T-helper 1 cell treated with Interleukin-12 subunit alpha and Interleukin-12 subunit beta and Interleukin-4 antibody, amounts not matched to agents 30 ng/mL and 1 ng/mL, for 36 hours (primary cell): ENCODE measurements at regions not wholly inside any gene's neighbourhood (a gene's known extent, or its start where the extent isn't known, plus 50 kb on each side); places are given as distances from the start of the nearest gene placed in this dataset.
"Not testable (repeated sequence)": the region's sequence is repeated elsewhere in the genome, so short reads cannot be mapped to it uniquely, and the experiment has no call there.

ENCODE experiments used
- intact Hi-C: fragments of 100-400 bp; cut with micrococcal nuclease; formaldehyde crosslinking; loops from one replicate; pipeline ENCODE4 v1.15.1; 2024

DNA sequence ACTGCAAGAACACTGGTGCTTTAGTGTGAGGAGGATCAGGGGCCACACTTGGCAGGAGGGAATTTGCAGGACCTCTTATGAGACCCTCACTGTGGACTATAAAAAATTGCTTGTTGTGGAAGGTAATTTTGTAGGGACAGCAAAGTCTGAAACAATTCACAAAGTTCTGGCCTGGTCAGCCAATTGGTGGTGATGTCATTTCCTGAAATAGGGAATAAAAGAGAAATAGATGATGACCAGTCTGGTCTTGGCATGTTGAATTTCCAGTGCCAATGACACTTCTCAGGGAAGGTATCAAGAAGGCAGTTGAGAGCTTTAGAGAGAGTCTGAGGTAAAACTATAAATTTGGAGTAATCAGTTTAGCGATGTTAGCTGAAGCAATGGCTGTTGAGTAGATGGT lies 129.3 kb upstream of the LMNTD1 start:
- intact Hi-C loops, result no loop called here

DNA sequence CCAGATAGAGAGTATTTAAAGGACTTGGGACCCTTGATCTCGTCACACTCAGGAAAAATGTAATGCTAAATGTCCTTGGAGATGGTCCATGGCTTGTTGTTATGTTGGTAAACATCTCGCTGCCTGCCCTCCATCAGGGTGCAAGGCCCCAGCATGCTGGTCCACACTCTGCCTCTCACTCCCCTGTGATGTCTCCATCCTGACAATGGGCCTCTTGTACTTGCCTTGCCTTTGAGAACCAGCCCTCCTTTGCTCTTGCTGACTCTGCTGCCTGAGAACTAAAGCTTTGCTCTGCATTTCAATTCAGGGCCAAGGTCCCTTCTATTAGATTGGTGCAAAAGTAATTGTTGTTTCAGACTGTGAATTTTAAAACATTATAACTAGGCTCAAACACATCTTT lies 131.0 kb upstream of the LMNTD1 start:
- intact Hi-C loops, result no loop called here

DNA sequence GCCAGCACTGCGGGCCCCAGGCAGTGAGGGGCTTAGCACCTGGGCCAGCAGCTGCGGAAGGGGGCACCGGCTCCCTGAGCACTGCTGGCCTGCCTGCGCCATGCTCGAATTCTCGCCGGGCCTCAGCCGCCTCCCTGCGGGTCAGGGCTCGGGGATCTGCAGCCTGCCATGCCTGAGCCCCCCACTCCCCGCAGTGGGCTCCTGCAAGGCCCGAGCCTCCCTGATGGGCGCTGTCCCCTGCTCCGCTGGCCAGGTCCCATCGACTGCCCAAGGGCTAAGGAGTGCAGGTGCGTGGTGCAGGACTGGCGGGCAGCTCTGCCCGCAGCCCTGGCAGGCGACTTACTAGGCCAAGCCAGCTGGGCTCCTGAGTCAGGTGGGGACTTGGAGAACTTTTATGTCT lies 133.3 kb upstream of the LMNTD1 start:
- intact Hi-C loops, result no loop called here

DNA sequence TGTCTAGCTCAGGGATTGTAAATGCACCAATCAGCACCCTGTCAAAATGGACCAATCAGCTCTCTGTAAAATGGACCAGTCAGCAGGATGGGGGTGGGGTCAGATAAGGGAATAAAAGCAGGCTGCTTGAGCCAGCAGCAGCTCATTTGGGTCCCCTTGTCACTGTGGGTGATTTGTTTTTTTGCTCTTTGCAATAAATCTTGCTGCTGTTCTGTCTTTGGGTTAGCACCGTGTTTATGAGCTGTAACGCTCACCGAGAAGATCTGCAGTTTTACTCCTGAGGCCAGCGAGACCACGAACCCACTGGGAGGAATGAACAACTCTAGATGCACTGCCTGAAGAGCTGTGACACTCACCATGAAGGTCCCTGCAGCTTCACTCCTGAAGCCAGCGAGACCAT lies 134.1 kb upstream of the LMNTD1 start:
- intact Hi-C loops, result no loop called here

DNA sequence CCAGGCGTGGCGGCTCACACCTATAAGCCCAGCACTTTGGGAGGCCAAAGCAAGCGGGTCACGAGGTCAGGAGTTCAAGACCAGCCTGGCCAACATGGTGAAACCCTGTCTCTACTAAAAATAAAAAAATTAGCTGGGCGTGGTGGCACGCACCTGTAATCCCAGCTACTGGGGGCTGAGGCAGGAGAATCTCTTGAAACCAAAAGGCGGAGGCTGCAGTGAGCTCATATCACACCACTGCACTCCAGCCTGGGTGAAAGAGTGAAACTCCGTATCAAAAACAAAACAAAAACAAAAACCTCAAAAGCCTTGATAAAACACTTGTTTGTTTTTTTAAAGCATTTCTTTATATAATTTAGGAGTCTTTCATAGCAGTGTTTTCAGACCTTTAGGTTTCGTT lies 135.8 kb upstream of the LMNTD1 start:
- intact Hi-C loops, result not testable (repeated sequence)

DNA sequence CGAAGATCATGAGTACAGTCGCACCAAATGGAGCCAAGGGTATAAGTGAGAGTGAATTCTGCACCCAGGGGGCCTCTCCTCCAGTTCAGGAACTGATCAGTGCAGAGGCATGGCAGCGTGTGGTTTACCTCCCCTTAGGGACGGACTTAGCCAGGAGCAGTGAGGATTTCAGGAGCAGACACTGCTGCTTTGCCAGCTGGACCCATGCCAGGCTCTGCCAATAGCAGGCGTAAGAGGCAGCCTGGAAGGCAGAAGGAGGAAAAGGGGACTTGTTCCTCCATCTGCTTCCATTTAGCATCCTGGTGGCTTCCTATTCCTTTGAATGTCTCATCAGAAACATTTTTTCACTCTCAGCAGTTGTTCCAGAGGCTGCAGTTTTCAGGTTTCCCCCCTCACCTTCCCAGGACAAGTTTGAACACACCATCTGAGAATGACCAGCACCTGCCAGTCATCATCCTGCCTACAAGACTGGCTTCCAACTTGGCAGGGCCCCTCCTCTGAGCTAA lies 137.0 kb upstream of the LMNTD1 start:
- intact Hi-C loops, result loop anchor here (10.0 kb wide), 1 partner anchor 255 kb away; no protein-coding TSS in a partner anchor

DNA sequence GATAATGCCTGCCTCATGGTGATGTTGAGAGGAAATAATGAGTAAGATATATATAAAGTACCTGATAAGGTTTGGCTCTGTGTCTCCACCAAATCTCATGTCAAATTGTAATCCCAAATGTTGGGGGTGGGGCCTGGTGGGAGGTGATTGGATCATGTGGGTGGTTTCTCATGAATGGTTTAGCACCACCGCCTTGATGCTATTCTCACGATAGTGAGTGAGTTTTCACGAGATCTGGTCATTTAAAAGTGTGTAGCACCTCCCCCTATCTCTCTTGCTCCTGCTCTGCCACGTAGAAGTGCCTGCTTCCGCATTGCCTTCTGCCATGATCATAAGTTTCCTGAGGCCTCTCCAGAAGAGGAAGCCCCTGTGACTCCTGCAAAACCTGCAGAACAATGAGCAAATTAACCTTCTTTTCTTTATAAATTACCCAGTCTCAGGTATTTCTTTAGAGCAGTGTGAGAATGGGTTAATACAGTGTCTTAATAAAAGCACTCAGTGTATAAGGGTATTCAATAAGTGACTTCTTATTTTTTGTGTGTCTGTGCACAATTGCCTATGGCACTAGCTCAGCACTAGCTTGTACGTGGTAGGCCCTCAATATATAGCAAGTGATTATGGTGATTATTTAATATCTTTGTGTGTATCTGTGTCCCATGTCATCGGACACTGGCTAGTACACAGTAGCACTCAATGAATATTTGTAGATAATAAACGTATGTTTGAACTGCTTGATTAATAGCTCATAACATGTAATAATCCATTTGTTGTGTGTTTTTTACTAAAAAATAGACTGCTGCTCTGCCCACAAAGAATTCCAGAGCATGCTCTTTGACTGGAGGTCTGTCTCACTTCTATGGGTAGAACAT lies 138.1 kb upstream of the LMNTD1 start:
- intact Hi-C loops, result loop anchor here (10.0 kb wide), 1 partner anchor 256 kb away; no protein-coding TSS in a partner anchor

DNA sequence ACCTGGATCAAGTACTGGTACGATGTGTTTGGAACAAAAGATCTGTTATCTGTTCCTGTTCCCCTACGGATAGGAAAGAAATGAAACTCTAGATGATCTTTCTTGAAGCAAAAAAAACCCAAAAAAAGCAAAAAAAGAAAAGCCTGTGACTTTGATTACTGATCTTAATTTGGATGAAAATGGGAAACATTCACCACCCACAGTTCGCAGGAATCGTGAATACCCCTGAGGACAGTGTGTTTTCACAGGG lies 138.7 kb upstream of the LMNTD1 start:
- intact Hi-C loops, result loop anchor here (10.0 kb wide), 1 partner anchor 257 kb away; no protein-coding TSS in a partner anchor

DNA sequence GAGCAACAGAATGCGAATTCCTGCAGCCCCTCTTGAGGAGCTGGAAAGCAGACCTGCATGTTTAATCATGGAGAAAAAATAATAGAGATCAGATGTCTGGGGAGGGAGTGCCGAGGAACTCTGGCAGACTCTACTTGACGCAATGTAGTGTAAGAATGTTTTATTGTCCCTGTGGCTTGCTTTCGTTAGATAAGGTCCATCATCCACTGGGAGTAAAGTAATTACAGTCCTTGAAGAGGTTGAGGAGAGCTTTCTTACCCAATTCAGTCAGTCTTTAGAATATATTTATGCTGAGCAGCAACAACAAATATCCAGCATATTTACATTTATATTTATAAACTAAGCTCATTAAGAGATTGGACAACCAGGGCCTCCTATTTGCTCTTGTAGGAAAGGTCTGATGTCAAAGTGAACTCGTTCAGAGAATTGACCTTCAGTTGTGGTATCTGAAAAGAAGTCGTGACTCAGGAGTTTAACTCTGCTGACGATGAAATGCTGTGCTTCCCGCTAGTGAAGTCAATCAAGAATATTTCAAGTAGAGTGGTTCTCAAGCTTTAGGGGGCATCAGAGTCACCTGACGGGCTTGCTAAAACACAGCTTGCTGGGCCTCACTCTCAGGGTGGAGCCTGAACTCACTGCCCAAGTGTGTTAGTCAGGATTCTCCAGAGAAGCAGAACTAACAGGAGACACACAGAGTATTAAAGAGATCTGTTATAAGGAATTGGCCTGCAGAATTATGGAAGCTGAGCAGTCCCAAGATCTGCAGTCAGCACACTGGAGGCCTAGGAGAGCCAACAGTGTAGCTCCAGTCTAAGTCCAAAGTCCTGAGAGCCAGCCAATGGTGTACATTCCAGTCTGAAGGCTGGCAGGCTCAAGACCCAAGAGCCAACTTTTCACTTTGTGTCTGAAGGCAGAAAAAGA lies 139.3 kb upstream of the LMNTD1 start:
- intact Hi-C loops, result loop anchor here (10.0 kb wide), 1 partner anchor 258 kb away; no protein-coding TSS in a partner anchor

DNA sequence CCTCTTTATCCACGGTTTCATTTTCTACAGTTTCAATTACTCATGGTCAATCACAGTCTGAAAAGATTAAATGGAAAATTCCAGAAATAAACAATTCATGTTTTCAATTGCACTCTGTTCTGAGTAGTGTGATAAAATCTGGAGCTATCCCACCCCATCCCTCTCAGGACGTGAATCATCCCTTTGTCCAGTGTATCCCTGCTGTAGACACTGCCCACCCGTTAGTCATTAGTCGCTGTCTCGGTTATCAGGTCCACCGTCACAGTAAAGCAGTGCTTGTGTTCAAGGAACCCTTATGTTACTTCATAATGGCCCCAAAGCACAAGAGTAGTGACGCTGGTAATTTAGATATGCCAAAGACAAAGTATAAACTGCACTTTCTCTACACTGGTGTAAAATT lies 141.0 kb upstream of the LMNTD1 start:
- intact Hi-C loops, result loop anchor here (10.0 kb wide), 1 partner anchor 259 kb away; no protein-coding TSS in a partner anchor

DNA sequence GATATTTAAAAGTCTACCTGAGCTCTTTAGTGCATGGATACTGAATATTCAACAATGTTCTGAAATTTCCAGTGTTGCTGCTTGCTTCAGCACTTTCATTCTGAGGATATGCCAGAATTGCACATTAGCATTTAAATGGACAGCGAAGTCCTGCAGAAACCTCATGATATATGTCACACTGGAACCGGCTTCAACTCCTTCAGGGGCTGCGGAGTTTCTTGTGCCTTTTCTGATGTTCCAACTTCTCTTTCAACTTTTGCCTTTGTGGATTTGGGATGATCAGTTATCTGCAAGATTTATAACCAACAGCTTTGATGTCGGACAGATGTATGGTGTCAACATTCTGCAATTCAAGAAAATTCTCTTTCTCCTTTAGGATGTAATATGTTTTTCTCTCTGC lies 142.5 kb upstream of the LMNTD1 start:
- intact Hi-C loops, result loop anchor here (10.0 kb wide), 1 partner anchor 261 kb away; no protein-coding TSS in a partner anchor

DNA sequence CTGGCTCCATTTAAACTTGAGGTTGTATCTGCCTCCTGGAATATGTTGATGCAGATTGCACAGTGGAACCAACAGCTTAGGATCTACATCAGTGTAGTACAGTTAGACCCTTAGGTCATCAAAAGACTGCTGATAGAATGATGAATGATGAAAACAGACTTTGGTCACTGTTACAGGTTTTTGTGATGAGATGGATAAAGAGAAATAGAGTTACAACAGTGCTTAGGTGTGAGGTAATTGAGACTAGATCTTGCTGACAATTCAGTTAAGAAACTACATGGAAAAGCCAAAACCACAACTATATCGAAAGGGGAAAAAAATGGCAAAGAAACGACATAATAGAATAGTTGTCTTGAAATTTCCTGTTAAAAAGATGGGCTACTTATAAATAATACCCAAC lies 145.7 kb upstream of the LMNTD1 start:
- intact Hi-C loops, result loop anchor here (10.0 kb wide), 1 partner anchor 264 kb away; no protein-coding TSS in a partner anchor

DNA sequence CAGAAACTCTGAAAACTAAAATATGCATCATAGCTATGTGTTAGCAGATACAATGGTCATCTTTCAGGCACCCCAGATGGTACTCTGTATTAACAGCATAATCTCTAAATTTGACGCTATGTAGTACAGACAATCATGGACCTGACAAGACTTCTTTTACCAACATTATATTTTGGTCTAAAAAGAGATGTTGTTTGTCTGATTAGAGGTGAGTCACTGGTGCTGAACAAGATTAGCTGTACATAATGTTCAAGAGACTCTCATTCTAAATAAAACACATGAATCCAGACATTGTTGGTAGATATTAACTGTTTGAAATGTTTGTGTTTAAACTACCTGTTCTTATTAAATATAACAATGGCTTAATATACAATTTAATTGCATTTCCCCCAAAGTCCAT lies 146.4 kb upstream of the LMNTD1 start:
- intact Hi-C loops, result loop anchor here (10.0 kb wide), 1 partner anchor 265 kb away; no protein-coding TSS in a partner anchor

DNA sequence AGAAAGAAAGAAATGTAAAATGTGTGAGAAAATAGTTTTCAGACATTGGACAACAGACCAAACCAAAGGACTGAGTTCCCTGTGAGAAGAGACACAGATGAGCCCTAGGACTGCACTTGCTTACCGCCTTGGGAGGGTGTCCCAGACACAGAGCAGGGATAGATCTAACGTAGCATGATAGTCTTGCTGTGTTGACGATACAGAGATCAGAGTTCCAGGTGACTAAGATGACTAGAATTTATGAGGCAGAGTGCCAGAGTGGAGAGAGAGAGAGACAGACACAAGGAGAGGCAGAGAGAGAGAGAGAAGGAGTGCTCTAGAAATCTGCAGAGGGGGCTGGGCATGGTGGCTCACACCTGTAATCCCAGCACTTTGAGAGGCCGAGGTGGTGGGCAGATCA lies 148.2 kb upstream of the LMNTD1 start:
- intact Hi-C loops, result no loop called here

DNA sequence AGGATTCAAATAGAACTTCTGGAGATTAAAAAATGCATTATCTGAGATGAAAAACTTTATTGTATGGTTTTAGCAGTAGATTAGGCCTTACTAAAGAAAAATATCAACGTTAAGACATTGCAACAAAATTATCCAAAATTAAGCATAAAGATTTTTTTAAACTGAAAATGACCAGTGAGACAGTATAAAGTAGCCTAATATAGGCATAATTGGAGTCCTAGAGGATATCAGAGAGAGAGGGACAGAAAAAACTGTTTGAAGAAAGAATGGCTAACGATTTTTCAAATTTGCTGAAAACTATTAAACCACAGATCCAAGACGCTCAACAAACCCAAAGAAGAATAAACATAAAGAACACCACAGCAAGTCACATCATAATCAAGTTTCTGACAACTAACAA lies 149.5 kb upstream of the LMNTD1 start:
- intact Hi-C loops, result no loop called here

DNA sequence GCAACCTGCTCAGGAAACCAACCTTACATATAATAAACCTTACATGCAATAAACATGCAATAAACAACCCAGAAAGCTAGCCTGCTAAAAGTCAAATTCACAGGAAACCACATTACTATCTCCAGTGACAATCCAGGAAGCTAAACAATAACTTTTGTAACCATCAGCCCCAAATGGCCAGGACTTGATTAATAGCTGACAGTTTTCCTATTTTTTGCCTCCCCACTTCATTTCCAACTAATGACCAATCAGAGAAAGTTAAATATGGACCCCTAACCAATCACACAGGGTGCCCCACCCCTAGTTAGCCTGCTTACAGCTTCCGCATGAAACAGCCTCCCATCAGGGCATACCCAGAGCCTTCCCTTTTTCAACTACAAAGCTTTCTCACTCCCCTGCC lies 152.2 kb upstream of the LMNTD1 start:
- intact Hi-C loops, result no loop called here

DNA sequence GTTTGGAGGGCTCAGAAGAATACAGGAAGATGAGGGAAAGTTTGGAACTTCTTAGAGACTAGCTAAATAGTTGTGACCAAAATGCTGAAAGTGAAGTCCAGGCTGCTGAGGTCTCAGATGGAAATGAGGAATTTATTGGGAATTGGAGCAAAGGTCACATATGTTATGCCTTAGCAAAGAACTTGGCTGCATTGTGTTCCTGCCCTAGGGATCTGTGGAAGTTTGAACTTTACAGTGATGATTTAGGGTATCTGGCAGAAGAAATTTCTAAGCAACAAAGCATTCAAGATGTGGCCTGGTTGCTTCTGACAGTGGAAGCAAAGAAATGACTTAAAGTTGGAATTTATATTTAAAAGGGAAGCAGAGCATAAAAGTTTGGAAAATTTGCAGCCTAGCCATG lies 153.6 kb upstream of the LMNTD1 start:
- intact Hi-C loops, result not testable (repeated sequence)

DNA sequence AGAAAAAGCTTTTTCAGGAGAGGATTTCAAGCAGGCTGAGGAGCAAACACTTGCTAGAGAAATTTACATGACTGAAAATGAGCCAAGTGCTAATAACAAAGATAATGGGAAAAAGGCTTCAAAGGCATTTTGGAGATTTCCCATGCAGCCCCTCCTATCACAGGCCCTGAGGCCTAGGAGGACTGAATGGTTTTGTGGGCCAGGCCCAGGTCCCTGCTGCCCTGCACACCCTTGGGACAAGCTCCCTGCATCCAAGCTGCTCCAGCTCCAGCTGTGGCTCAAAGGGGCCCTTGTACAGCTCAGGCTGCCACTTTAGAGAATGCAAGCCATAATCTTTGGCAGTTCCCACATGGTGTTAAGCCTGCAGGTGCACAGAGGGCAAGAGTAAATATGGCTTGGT lies 154.0 kb upstream of the LMNTD1 start:
- intact Hi-C loops, result no loop called here

DNA sequence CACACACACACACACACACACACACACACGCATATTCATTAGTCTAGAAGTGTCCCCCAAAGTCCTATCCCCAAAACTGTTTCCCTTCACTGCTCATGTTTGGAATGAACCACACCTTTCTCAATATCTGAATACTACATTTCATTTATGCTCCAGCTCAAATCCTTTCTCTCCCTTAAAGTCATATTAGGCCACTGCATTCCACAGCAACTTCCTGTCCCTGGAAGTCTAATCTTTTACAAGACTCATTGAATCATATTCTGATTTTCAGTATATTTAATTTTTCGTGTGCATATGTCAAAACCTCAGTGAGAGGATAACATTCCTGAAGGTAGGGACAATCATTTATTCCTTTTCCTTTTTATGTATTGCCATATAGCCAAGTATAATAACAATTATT lies 155.6 kb upstream of the LMNTD1 start:
- intact Hi-C loops, result no loop called here

DNA sequence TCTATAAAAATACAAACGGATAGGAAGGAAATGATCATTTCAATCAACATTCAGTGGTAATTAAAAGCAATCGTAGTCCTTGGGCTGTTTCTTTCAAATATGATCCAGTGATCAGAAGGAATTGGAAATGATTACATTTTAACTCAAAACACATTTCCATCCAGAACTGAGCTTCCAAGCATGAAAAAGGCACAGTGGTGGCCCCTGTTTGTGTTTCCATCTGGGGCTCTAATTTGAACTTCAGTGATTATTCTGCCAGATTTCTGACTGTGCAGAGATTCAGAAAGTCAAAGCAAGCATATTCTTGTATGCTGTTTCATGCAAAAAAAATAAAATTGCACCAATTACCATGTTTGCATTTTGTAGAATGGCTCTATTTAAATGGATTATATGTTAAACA lies 157.0 kb upstream of the LMNTD1 start:
- intact Hi-C loops, result no loop called here

DNA sequence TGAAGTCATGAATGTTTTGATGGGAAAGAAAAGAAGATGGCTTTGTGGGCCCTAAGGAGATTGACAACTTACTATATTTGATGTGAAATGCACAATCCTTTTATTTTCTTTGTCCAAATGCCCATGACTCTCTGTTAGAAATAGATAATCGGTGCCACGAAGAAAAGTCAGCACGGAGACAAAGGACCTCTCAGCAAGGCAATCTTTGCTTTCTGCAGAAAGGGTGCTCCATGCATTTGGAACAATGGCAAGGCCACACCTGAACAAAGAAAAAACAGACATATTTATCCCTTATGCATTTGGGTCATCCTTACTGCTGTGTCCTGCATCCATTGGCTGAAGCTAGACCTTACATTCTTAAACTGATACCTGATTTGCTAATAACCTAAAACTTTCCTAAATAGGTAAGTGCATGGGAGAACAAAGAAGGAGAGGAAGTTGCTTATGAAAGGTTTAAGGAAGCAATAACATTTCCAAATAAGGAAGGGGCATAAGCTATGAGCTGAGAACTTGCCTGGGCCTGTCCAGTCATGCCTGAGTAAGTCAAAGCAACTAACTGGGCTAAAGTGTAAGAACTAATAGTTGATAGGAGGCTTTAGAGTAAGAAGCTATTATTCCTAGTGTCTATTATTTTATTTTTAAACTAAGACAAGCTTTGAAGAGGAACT lies 158.0 kb upstream of the LMNTD1 start:
- intact Hi-C loops, result not testable (repeated sequence)
